DOHH2 (cell line): ENCODE measurements at regions not wholly inside any gene's neighbourhood (a gene's known extent, or its start where the extent isn't known, plus 50 kb on each side); places are given as distances from the start of the nearest gene placed in this dataset.

Experiments
- H3F3A ChIP-seq: fragments of 200-600 bp; sonication (generic), shearing (Covaris generic); 2 replicates; pipeline ENCODE4 v1.6.0; 2016; ENCODE audit warnings: antibody characterized with exemption, mild to moderate bottlenecking; ENCODE audit not compliant: control insufficient read depth, insufficient read depth
- H3K27ac ChIP-seq: fragments of 200-600 bp; sonication (generic); 2 replicates; pipeline ENCODE4 v1.5.1; 2014; ENCODE audit warnings: low read depth, mild to moderate bottlenecking, low read length, moderate library complexity
- H3K27me3 ChIP-seq: fragments of 200-600 bp; sonication (generic); 2 replicates; pipeline ENCODE4 v1.6.1; 2014; ENCODE audit warnings: mild to moderate bottlenecking, low read length, mixed read lengths; ENCODE audit not compliant: control insufficient read depth
- H3K36me3 ChIP-seq: fragments of 200-600 bp; sonication (generic); 2 replicates; pipeline ENCODE4 v1.6.1; 2014; ENCODE audit warnings: mild to moderate bottlenecking, low read length, moderate library complexity, mixed read lengths; ENCODE audit not compliant: control insufficient read depth
- H3K4me1 ChIP-seq: fragments of 200-600 bp; sonication (generic); 2 replicates; pipeline ENCODE4 v1.6.1; 2014; ENCODE audit warnings: mild to moderate bottlenecking, low read length, mixed read lengths; ENCODE audit not compliant: control insufficient read depth
- H3K4me2 ChIP-seq: fragments of 200-600 bp; sonication (generic); 2 replicates; pipeline ENCODE4 v1.6.0; 2014; ENCODE audit warnings: mild to moderate bottlenecking, low read length, moderate library complexity
- H3K4me3 ChIP-seq: fragments of 200-600 bp; sonication (generic); 2 replicates; pipeline ENCODE4 v1.5.1; 2014; ENCODE audit warnings: mild to moderate bottlenecking, low read length, mixed read lengths
- H3K79me2 ChIP-seq: fragments of 200-600 bp; sonication (generic); 2 replicates; pipeline ENCODE4 v1.6.1; 2014; ENCODE audit warnings: mild to moderate bottlenecking, low read length, mixed read lengths; ENCODE audit not compliant: control insufficient read depth
- H3K9me2 ChIP-seq: fragments of 200-600 bp; sonication (generic); replicated peaks from 2 replicates; pipeline ENCODE4 v1.6.1; 2014; ENCODE audit warnings: mild to moderate bottlenecking, low read length, mixed read lengths; ENCODE audit not compliant: control insufficient read depth
- H3K9me3 ChIP-seq: fragments of 200-600 bp; sonication (generic); 2 replicates; pipeline ENCODE4 v1.6.1; 2014; ENCODE audit warnings: antibody characterized with exemption, low read length, mixed read lengths; ENCODE audit not compliant: control insufficient read depth, insufficient read depth
- H4K20me1 ChIP-seq: fragments of 200-600 bp; sonication (generic); 2 replicates; pipeline ENCODE4 v1.6.0; 2014; ENCODE audit warnings: low read depth, mild to moderate bottlenecking, antibody characterized with exemption, low read length, moderate library complexity; ENCODE audit not compliant: control insufficient read depth, insufficient read depth
- CTCF ChIP-seq: fragments of 200-600 bp; sonication (generic); IDR thresholded peaks from one replicate; pipeline ENCODE4 v1.5.1; 2014; ENCODE audit warnings: antibody characterized with exemption, mild to moderate bottlenecking, low read depth, low read length; ENCODE audit not compliant: poor library complexity, severe bottlenecking
- EZH2phosphoT487 ChIP-seq: fragments of 200-600 bp; sonication (generic); IDR thresholded peaks from 2 replicates; pipeline ENCODE4 v1.6.1; 2017; ENCODE audit warnings: borderline replicate concordance, mild to moderate bottlenecking, antibody characterized with exemption, low read length, moderate library complexity, mixed read lengths

- Histone ChIP-seq H3K36me3 (no peaks in the 10 kb centered on the region), H3K9me2 (no peaks in the 10 kb centered on the region), H3F3A (no peaks in the 10 kb centered on the region), H4K20me1 (no peaks in the 10 kb centered on the region), H3K27me3 (no peaks in the 10 kb centered on the region), H3K4me1 (no peaks in the 10 kb centered on the region), H3K79me2 (no peaks in the 10 kb centered on the region), H3K27ac (no peak overlapping the region), H3K9me3 (no peaks in the 10 kb centered on the region), H3K4me2 (no peak overlapping the region), H3K4me3 (no peak overlapping the region)
- TF ChIP-seq EZH2phosphoT487 (no peak), CTCF (no peak)
Measured at GRCh38 chr12:84512751-84513150, 399.8 kb downstream of the SLC6A15 start.

- H3K36me3 ChIP-seq: no peaks in the 10 kb centered on the region
Measured at GRCh38 chr12:84508851-84509260, 403.7 kb downstream of the SLC6A15 start.

GRCh38 chr12:84507956-84508850 is 404.4 kb downstream of the SLC6A15 start:
- Histone ChIP-seq H4K20me1 (no peaks in the 10 kb centered on the region), H3K27ac (no peak overlapping the region), H3K27me3 (no peaks in the 10 kb centered on the region), H3K36me3 (no peaks in the 10 kb centered on the region), H3F3A (no peaks in the 10 kb centered on the region), H3K4me2 (no peak overlapping the region), H3K79me2 (no peaks in the 10 kb centered on the region), H3K4me3 (no peak overlapping the region), H3K9me2 (no peaks in the 10 kb centered on the region), H3K4me1 (no peaks in the 10 kb centered on the region), H3K9me3 (no peaks in the 10 kb centered on the region)
- no peak for TF ChIP-seq CTCF
- no peak for TF ChIP-seq EZH2phosphoT487

More at GRCh38 chr12:84508851-84509260, 403.7 kb downstream of the SLC6A15 start:
- H3F3A ChIP-seq: no peaks in the 10 kb centered on the region
- H4K20me1 ChIP-seq: no peaks in the 10 kb centered on the region
- no peak overlapping the region for H3K4me2 ChIP-seq
- no peak overlapping the region for H3K27ac ChIP-seq
- H3K4me1 ChIP-seq: no peaks in the 10 kb centered on the region
- no peaks in the 10 kb centered on the region for H3K27me3 ChIP-seq
- H3K9me2 ChIP-seq: no peaks in the 10 kb centered on the region
- no peak for TF ChIP-seq EZH2phosphoT487
- no peak for TF ChIP-seq CTCF
- H3K79me2 ChIP-seq: no peaks in the 10 kb centered on the region
- H3K4me3 ChIP-seq: no peak overlapping the region
- H3K9me3 ChIP-seq: no peaks in the 10 kb centered on the region
